ENCODE measurements at regions not wholly inside any gene's neighbourhood (a gene's known extent, or its start where the extent isn't known, plus 50 kb on each side); places are given as distances from the start of the nearest gene placed in this dataset.

- TF ChIP-seq CTCF (IDR thresholded peaks at IDR 0.05; ENCODE audit: low read depth, low read length), result no peak
- no peak for TF ChIP-seq EZH2phosphoT487 (IDR thresholded peaks at IDR 0.05; ENCODE audit: low read depth)
These were observed 86.9 kb upstream of the SLC24A3 start for GRCh38 chr20:19125508-19125907.

All from OCI-LY3 (cell line).